GM12878 (cell line): ENCODE measurements at regions not wholly inside any gene's neighbourhood (a gene's known extent, or its start where the extent isn't known, plus 50 kb on each side); places are given as distances from the start of the nearest gene placed in this dataset.

Source experiments
- ATAC-seq: fragments of 200-7000 bp; cut with Tn5 transposase; 3 replicates; pipeline ENCODE4 v1.9.1; 2020; ENCODE audit warnings: mild to moderate bottlenecking, moderate library complexity
- BruUV-seq: library from RNA; stranded (reverse); fragments of 400-500 nt; replicated peaks from 2 replicates; lab custom pipeline; 2021; lab: Mats Ljungman, UMichigan
- CTCF ChIA-PET: fragments of 300-600 bp; sonication (Branson Sonifier 250); formaldehyde crosslinking; extraction: SDS; loops from one replicate; lab custom pipeline; 2021; ENCODE audit warnings: inconsistent platforms; lab: Yijun Ruan, JAX
- POLR2A ChIA-PET: fragments of 350-600 bp; formaldehyde crosslinking; extraction: SDS; loops from one replicate; lab custom pipeline; 2021; ENCODE audit warnings: inconsistent platforms; lab: Charles Lee
- RAD21 ChIA-PET: fragments of 300-600 bp; sonication (Branson Sonifier 250); formaldehyde crosslinking; loops from one replicate; lab custom pipeline; 2023; ENCODE audit warnings: antibody characterized with exemption; ENCODE audit not compliant: unreplicated experiment; lab: Charles Lee
- SMC1A ChIA-PET: fragments of 300-600 bp; sonication (Branson Sonifier 250); formaldehyde crosslinking; loops from one replicate; lab custom pipeline; 2023; ENCODE audit not compliant: unreplicated experiment, uncharacterized antibody; lab: Charles Lee
- DNase-seq: peaks from one replicate; pipeline ENCODE4 v3.0.0-alpha.2; 2011; ENCODE audit warnings: low read depth, low spot score
- FAIRE-seq: peaks from 3 replicates; lab custom pipeline; 2011; peaks lifted over from hg19 to GRCh38; lab: Jason Lieb, UNC
- H2AFZ ChIP-seq: 2 replicates; pipeline ENCODE4 v1.6.0; 2011; ENCODE audit warnings: low read depth, low read length, control low read depth; ENCODE audit not compliant: control insufficient read depth
- H3K27ac ChIP-seq: 2 replicates; pipeline ENCODE4 v1.5.1; 2011; ENCODE audit warnings: control low read depth; ENCODE audit not compliant: control insufficient read depth, insufficient read depth
- H3K27me3 ChIP-seq, 2 experiments: replicated peaks in 1 of 2; 2 replicates each; pipeline versions ENCODE4 v1.6.0 to v1.6.1; 2011; ENCODE audit warnings: low read length in 1 of 2; ENCODE audit not compliant: control insufficient read depth in 2 of 2, insufficient read depth in 2 of 2
- H3K36me3 ChIP-seq, 2 experiments: 2 replicates each; pipeline ENCODE4 v1.5.1; 2011; ENCODE audit warnings: low read length in 1 of 2; ENCODE audit not compliant: control insufficient read depth in 2 of 2, insufficient read depth in 2 of 2
- H3K4me1 ChIP-seq: 2 replicates; pipeline ENCODE4 v1.6.1; 2011; ENCODE audit warnings: mild to moderate bottlenecking, low read length, moderate library complexity, mixed read lengths; ENCODE audit not compliant: control insufficient read depth, insufficient read depth
- H3K4me2 ChIP-seq: 2 replicates; pipeline ENCODE4 v1.6.0; 2011; ENCODE audit warnings: control low read depth; ENCODE audit not compliant: control insufficient read depth, insufficient read depth
- H3K4me3 ChIP-seq: fragments of 200-600 bp; sonication (generic); 2 replicates; pipeline ENCODE4 v1.5.1; 2016
- H3K79me2 ChIP-seq: 2 replicates; pipeline ENCODE4 v1.6.0; 2011; ENCODE audit warnings: low read length; ENCODE audit not compliant: control insufficient read depth, insufficient read depth
- H3K9ac ChIP-seq: 2 replicates; pipeline ENCODE4 v1.8.0; 2011; ENCODE audit warnings: low read length, control low read depth, mixed read lengths; ENCODE audit not compliant: control insufficient read depth, insufficient read depth
- H3K9me3 ChIP-seq: replicated peaks from 3 replicates; pipeline ENCODE4 v1.5.1; 2011; ENCODE audit warnings: mild to moderate bottlenecking, low read length; ENCODE audit not compliant: control insufficient read depth, insufficient read depth
- H4K20me1 ChIP-seq: 2 replicates; pipeline ENCODE4 v1.6.0; 2011; ENCODE audit not compliant: control insufficient read depth, insufficient read depth
- CBFB ChIP-seq: IDR thresholded peaks from 2 replicates; pipeline ENCODE4 v1.6.1; 2016; ENCODE audit warnings: antibody characterized with exemption, low read depth
- CHD4 ChIP-seq: fragments of 200-600 bp; sonication (generic); IDR thresholded peaks from 2 replicates; pipeline ENCODE4 v1.6.1; 2016; ENCODE audit warnings: mild to moderate bottlenecking
- CTCF ChIP-seq, 3 experiments: IDR thresholded peaks in 2 of 3; conservative IDR thresholded peaks in 1 of 3; 2 replicates each; pipeline ENCODE4 v1.5.1; 2011; ENCODE audit warnings: low read depth in 3 of 3, low read length in 3 of 3, mild to moderate bottlenecking in 3 of 3, control low read depth in 2 of 3, moderate library complexity in 2 of 3, inconsistent platforms in 1 of 3, mixed read lengths in 1 of 3; ENCODE audit not compliant: control insufficient read depth in 2 of 3, insufficient read depth in 1 of 3; ENCODE audit errors: extremely low read depth in 1 of 3
- EGR1 ChIP-seq, 2 experiments: IDR thresholded peaks; 1 replicate in 1 of 2; 2 replicates in 1 of 2; pipeline ENCODE4 v1.6.1; 2011 to 2012; ENCODE audit warnings: low read depth in 2 of 2, low read length in 2 of 2, borderline replicate concordance in 1 of 2, mild to moderate bottlenecking in 1 of 2, moderate library complexity in 1 of 2
- EZH2 ChIP-seq: IDR thresholded peaks from 2 replicates; pipeline ENCODE4 v1.6.1; 2012; ENCODE audit warnings: low read depth, mild to moderate bottlenecking, control low read depth, inconsistent platforms, low read length, borderline replicate concordance; ENCODE audit not compliant: control insufficient read depth
- MTA2 ChIP-seq: fragments of 450-650 bp; IDR thresholded peaks from 2 replicates; pipeline ENCODE4 v1.6.1; 2016; ENCODE audit warnings: low read depth, mild to moderate bottlenecking, moderate library complexity
- NKRF ChIP-seq: fragments of 450-650 bp; conservative IDR thresholded peaks from 2 replicates; pipeline ENCODE4 v1.6.1; 2017; ENCODE audit warnings: mild to moderate bottlenecking, moderate library complexity
- PAX5 ChIP-seq: IDR thresholded peaks from 2 replicates; pipeline ENCODE4 v1.6.1; 2011; ENCODE audit warnings: low read depth, low read length, borderline replicate concordance
- RAD51 ChIP-seq: fragments of 450-650 bp; IDR thresholded peaks from 2 replicates; pipeline ENCODE4 v1.6.1; 2016; ENCODE audit warnings: moderate library complexity, mild to moderate bottlenecking, inconsistent platforms
- REST ChIP-seq: IDR thresholded peaks from 2 replicates; pipeline ENCODE4 v1.6.1; 2012; ENCODE audit warnings: mild to moderate bottlenecking, low read depth, low read length
- SIX5 ChIP-seq: IDR thresholded peaks from 2 replicates; pipeline ENCODE4 v1.6.1; 2011; ENCODE audit warnings: mild to moderate bottlenecking, low read depth, low read length, moderate library complexity; ENCODE audit not compliant: severe bottlenecking
- WGBS: methylation state at CpG from one replicate; pipeline ENCODE4 v1.1.6; 2016; ENCODE audit warnings: low lambda C conversion rate; ENCODE audit not compliant: insufficient replicate concordance, insufficient coverage; ENCODE audit errors: missing lambda C conversion rate; 5-methylcytosine and 5-hydroxymethylcytosine counted together
- in situ Hi-C: fragments of 300-500 bp; cut with MboI; formaldehyde crosslinking; loops from 9 replicates; pipeline ENCODE4 v1.14.3; 2018; ENCODE audit warnings: mixed read lengths
- intact Hi-C: fragments of 100-400 bp; cut with micrococcal nuclease; formaldehyde crosslinking; loops from one replicate; pipeline ENCODE4 v1.14.2; 2022; ENCODE audit not compliant: unreplicated experiment

DNA sequence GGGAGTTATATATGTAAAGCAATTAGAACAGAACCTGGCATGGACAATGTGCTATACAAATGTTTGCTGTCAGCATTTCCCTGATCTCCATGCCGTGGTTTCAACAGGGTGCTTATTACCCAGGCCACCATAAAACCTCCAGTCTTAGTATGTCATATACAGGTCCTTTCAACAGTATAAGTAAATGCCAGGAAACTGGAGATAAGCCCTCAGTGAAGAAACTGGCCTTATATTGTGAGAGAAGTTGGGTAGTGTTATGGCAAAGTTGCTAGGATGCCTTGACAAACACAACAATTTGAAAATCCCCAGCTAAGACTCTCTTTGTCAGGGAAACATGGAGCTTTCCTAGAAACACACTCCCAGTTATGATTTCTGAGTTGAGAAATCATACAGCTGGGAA lies 850.2 kb upstream of the ADAMTS5 start:
- CTCF ChIA-PET = no interaction called here
- SMC1A ChIA-PET = no interaction called here

More for the DNA sequence above, 850.2 kb upstream of the ADAMTS5 start:
- no peaks in the 10 kb centered on the region for H3K79me2 ChIP-seq
- H4K20me1 ChIP-seq = no peaks in the 10 kb centered on the region
- no peak overlapping the region for H3K4me3 ChIP-seq
- DNase-seq (no peak), ATAC-seq (no peak), FAIRE-seq (no peak)
- no peak overlapping the region for H3K27ac ChIP-seq
- H3K27me3 ChIP-seq = no peaks in the 10 kb centered on the region
- 6% methylated on average over 1 of the region's 1 CpG for WGBS
- no peak overlapping the region for H3K9ac ChIP-seq
- TF ChIP-seq EGR1 (IDR thresholded peaks at IDR 0.05; ENCODE audit: borderline replicate concordance in 1 of 2, low read depth in 2 of 2, low read length in 2 of 2) = no peak
- no peak for TF ChIP-seq RAD51
- no peak for TF ChIP-seq PAX5
- no peak for TF ChIP-seq CHD4
- no peak for TF ChIP-seq CBFB
- TF ChIP-seq SIX5 = no peak
- TF ChIP-seq MTA2 = no peak
- TF ChIP-seq EZH2 = no peak
- TF ChIP-seq REST = no peak
- no peak for TF ChIP-seq CTCF (IDR thresholded peaks at IDR 0.05 in 2 of 3, conservative IDR thresholded peaks at IDR 0.05 in 1 of 3; ENCODE audit: control insufficient read depth in 2 of 3, extremely low read depth in 1 of 3, insufficient read depth in 1 of 3, low read depth in 3 of 3, low read length in 3 of 3)
- no peak for TF ChIP-seq NKRF
- in situ Hi-C loops (no loop called here), intact Hi-C loops (no loop called here)
- H3K9me3 ChIP-seq = no peaks in the 10 kb centered on the region
- ChIA-PET POLR2A (no interaction called here), RAD21 (no interaction called here)
- BruUV-seq = no TSS peak
- no peak overlapping the region for H2AFZ ChIP-seq
- no peak overlapping the region for H3K4me2 ChIP-seq
- no peaks in the 10 kb centered on the region for H3K36me3 ChIP-seq
- no peaks in the 10 kb centered on the region for H3K4me1 ChIP-seq
